ENCODE measurements at regions not wholly inside any gene's neighbourhood (a gene's known extent, or its start where the extent isn't known, plus 50 kb on each side); places are given as distances from the start of the nearest gene placed in this dataset.

- Histone ChIP-seq H3K4me1 (ENCODE audit: control insufficient read depth in 5 of 5, insufficient read depth in 5 of 5, low read length in 5 of 5) (peaks cover 0 to 2% (median 0%) of the 10 kb centered on the region in 5 donors), H3K9ac (ENCODE audit: insufficient read depth in 1 of 2, low read length in 2 of 2) (no peak overlapping the region), H3K4me3 (no peak overlapping the region), H3K9me3 (ENCODE audit: control insufficient read depth in 4 of 4, insufficient read depth in 3 of 4, low read length in 3 of 4) (peaks cover 0 to 4% (median 0%) of the 10 kb centered on the region in 4 donors), H3K27me3 (ENCODE audit: control insufficient read depth in 3 of 3, insufficient read depth in 3 of 3, low read length in 2 of 3) (no peaks in the 10 kb centered on the region), H3K27ac (ENCODE audit: low read depth in 1 of 2, low read length in 1 of 2) (no peak overlapping the region), H3K36me3 (ENCODE audit: control insufficient read depth in 4 of 4, insufficient read depth in 4 of 4, low read length in 4 of 4) (no peaks in the 10 kb centered on the region)
- DNase-seq = no peak
- ATAC-seq (ENCODE audit: insufficient read depth, low FRiP score) = no peak
- TF ChIP-seq, protein P1, sequence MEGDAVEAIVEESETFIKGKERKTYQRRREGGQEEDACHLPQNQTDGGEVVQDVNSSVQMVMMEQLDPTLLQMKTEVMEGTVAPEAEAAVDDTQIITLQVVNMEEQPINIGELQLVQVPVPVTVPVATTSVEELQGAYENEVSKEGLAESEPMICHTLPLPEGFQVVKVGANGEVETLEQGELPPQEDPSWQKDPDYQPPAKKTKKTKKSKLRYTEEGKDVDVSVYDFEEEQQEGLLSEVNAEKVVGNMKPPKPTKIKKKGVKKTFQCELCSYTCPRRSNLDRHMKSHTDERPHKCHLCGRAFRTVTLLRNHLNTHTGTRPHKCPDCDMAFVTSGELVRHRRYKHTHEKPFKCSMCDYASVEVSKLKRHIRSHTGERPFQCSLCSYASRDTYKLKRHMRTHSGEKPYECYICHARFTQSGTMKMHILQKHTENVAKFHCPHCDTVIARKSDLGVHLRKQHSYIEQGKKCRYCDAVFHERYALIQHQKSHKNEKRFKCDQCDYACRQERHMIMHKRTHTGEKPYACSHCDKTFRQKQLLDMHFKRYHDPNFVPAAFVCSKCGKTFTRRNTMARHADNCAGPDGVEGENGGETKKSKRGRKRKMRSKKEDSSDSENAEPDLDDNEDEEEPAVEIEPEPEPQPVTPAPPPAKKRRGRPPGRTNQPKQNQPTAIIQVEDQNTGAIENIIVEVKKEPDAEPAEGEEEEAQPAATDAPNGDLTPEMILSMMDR (IDR thresholded peaks at IDR 0.05; ENCODE audit: control extremely low read depth, extremely low read depth) = no peak
These were observed 105.8 kb upstream of the NTRK2 start for GRCh38 chr9:84563691-84564090.

- Histone ChIP-seq H3K4me1 (ENCODE audit: control insufficient read depth in 5 of 5, insufficient read depth in 5 of 5, low read length in 5 of 5) (peaks cover 0 to 2% (median 0%) of the 10 kb centered on the region in 5 donors), H3K9me3 (ENCODE audit: control insufficient read depth in 4 of 4, insufficient read depth in 3 of 4, low read length in 3 of 4) (peaks cover 0 to 4% (median 0%) of the 10 kb centered on the region in 4 donors), H3K27me3 (ENCODE audit: control insufficient read depth in 3 of 3, insufficient read depth in 3 of 3, low read length in 2 of 3) (no peaks in the 10 kb centered on the region), H3K9ac (ENCODE audit: insufficient read depth in 1 of 2, low read length in 2 of 2) (no peak overlapping the region), H3K27ac (ENCODE audit: low read depth in 1 of 2, low read length in 1 of 2) (no peak overlapping the region), H3K4me3 (no peak overlapping the region), H3K36me3 (ENCODE audit: control insufficient read depth in 4 of 4, insufficient read depth in 4 of 4, low read length in 4 of 4) (no peaks in the 10 kb centered on the region)
- DNase-seq (no peak), ATAC-seq (ENCODE audit: insufficient read depth, low FRiP score) (no peak)
- 58 to 75% methylated on average over 1 of the region's 1 CpG for WGBS, 2 donors
- TF ChIP-seq, protein P1 (IDR thresholded peaks at IDR 0.05; ENCODE audit: control extremely low read depth, extremely low read depth) = no peak
These were observed 101.7 kb upstream of the NTRK2 start for GRCh38 chr9:84567805-84568204.

GRCh38 chr9:84570482-84571154 lies 98.9 kb upstream of the NTRK2 start:
- no peak for DNase-seq
- ATAC-seq (ENCODE audit: insufficient read depth, low FRiP score) = no peak
- Histone ChIP-seq H3K9me3 (ENCODE audit: control insufficient read depth in 4 of 4, insufficient read depth in 3 of 4, low read length in 3 of 4) (peaks cover 0 to 5% (median 0%) of the 10 kb centered on the region in 4 donors), H3K27ac (ENCODE audit: low read depth in 1 of 2, low read length in 1 of 2) (no peak overlapping the region), H3K27me3 (ENCODE audit: control insufficient read depth in 3 of 3, insufficient read depth in 3 of 3, low read length in 2 of 3) (peaks cover 0 to 4% (median 0%) of the 10 kb centered on the region in 3 donors), H3K4me1 (ENCODE audit: control insufficient read depth in 5 of 5, insufficient read depth in 5 of 5, low read length in 5 of 5) (peaks cover 0 to 2% (median 0%) of the 10 kb centered on the region in 5 donors), H3K36me3 (ENCODE audit: control insufficient read depth in 4 of 4, insufficient read depth in 4 of 4, low read length in 4 of 4) (no peaks in the 10 kb centered on the region), H3K9ac (ENCODE audit: insufficient read depth in 1 of 2, low read length in 2 of 2) (no peak overlapping the region), H3K4me3 (no peak overlapping the region)
- TF ChIP-seq, protein P1 (IDR thresholded peaks at IDR 0.05; ENCODE audit: control extremely low read depth, extremely low read depth) = no peak
- WGBS, 2 donors = 82 to 92% methylated on average over 2 of the region's 2 CpGs

All from lung (tissue), 11 donors.